Neural cell (in vitro differentiated cells): ENCODE measurements at regions not wholly inside any gene's neighbourhood (a gene's known extent, or its start where the extent isn't known, plus 50 kb on each side); places are given as distances from the start of the nearest gene placed in this dataset.

Experiments
- H2AFZ ChIP-seq: fragments of 200-600, 300-800 bp; sonication (generic), shearing (Covaris generic); 2 replicates; pipeline ENCODE4 v1.6.0; 2014; ENCODE audit warnings: low read depth, mild to moderate bottlenecking, antibody characterized with exemption, low read length, moderate library complexity
- H3F3A ChIP-seq: fragments of 200-600 bp; shearing (Covaris generic); 2 replicates; pipeline ENCODE4 v1.6.1; 2016; ENCODE audit warnings: mild to moderate bottlenecking, moderate library complexity, mixed read lengths, antibody characterized with exemption, low read length; ENCODE audit not compliant: insufficient read depth, poor library complexity, severe bottlenecking
- H3K27ac ChIP-seq: fragments of 200-600, 300-800 bp; sonication (generic), shearing (Covaris generic); 2 replicates; pipeline ENCODE4 v1.5.1; 2014; ENCODE audit warnings: mild to moderate bottlenecking, low read length, moderate library complexity
- H3K27me3 ChIP-seq: fragments of 300-800, 200-600 bp; sonication (generic), shearing (Covaris generic); 2 replicates; pipeline ENCODE4 v1.6.0; 2014; ENCODE audit warnings: mild to moderate bottlenecking, low read depth, low read length, moderate library complexity; ENCODE audit not compliant: insufficient read depth
- H3K36me3 ChIP-seq: fragments of 300-800, 200-600 bp; sonication (generic), shearing (Covaris generic); 2 replicates; pipeline ENCODE4 v1.5.1; 2014; ENCODE audit warnings: mild to moderate bottlenecking, antibody characterized with exemption, low read length, moderate library complexity; ENCODE audit not compliant: insufficient read depth
- H3K4me2 ChIP-seq: fragments of 300-800, 200-600 bp; sonication (generic), shearing (Covaris generic); 2 replicates; pipeline ENCODE4 v1.6.0; 2014; ENCODE audit warnings: mild to moderate bottlenecking, low read length
- H3K4me3 ChIP-seq: fragments of 300-800, 200-600 bp; sonication (generic), shearing (Covaris generic); 2 replicates; pipeline ENCODE4 v1.5.1; 2014; ENCODE audit warnings: mild to moderate bottlenecking, low read length, moderate library complexity
- H3K79me2 ChIP-seq: fragments of 200-600 bp; shearing (Covaris generic); replicated peaks from 2 replicates; pipeline ENCODE4 v1.6.0; 2014; ENCODE audit warnings: mild to moderate bottlenecking, low read length, moderate library complexity; ENCODE audit not compliant: insufficient read depth
- H3K9ac ChIP-seq: fragments of 300-800, 200-600 bp; sonication (generic), shearing (Covaris generic); 2 replicates; pipeline ENCODE4 v1.6.1; 2016; ENCODE audit warnings: mild to moderate bottlenecking, low read length, mixed read lengths
- H3K9me2 ChIP-seq: fragments of 200-600 bp; shearing (Covaris generic); 2 replicates; pipeline ENCODE4 v1.6.1; 2016; ENCODE audit warnings: mild to moderate bottlenecking, low read length, mixed read lengths; ENCODE audit not compliant: insufficient read depth
- H3K9me3 ChIP-seq: fragments of 200-600, 300-800 bp; sonication (generic), shearing (Covaris generic); 2 replicates; pipeline ENCODE4 v1.6.1; 2016; ENCODE audit warnings: mild to moderate bottlenecking, mixed run types, low read length, moderate library complexity, mixed read lengths
- H4K20me1 ChIP-seq: fragments of 200-600 bp; shearing (Covaris generic); 2 replicates; pipeline ENCODE4 v1.6.1; 2016; ENCODE audit warnings: mild to moderate bottlenecking, mixed run types; ENCODE audit not compliant: insufficient read depth
- CTCF ChIP-seq: fragments of 450-650 bp; IDR thresholded peaks from 2 replicates; pipeline ENCODE4 v1.5.1; 2014; ENCODE audit warnings: antibody characterized with exemption, mild to moderate bottlenecking, moderate library complexity; ENCODE audit not compliant: poor library complexity, severe bottlenecking
- EP300 ChIP-seq: fragments of 450-650 bp; conservative IDR thresholded peaks from 2 replicates; pipeline ENCODE4 v1.6.1; 2014; ENCODE audit warnings: antibody characterized with exemption, mild to moderate bottlenecking, moderate library complexity; ENCODE audit not compliant: poor library complexity, severe bottlenecking
- EZH2 ChIP-seq: fragments of 200-600, 300-800 bp; shearing (Covaris generic), sonication (generic); IDR thresholded peaks from 2 replicates; pipeline ENCODE4 v1.6.1; 2014; ENCODE audit warnings: antibody characterized with exemption, low read length, borderline replicate concordance, mild to moderate bottlenecking; ENCODE audit not compliant: insufficient read depth, poor library complexity, severe bottlenecking
- MXI1 ChIP-seq: fragments of 450-650 bp; conservative IDR thresholded peaks from 2 replicates; pipeline ENCODE4 v1.6.1; 2014; ENCODE audit warnings: antibody characterized with exemption, mild to moderate bottlenecking; ENCODE audit not compliant: poor library complexity, severe bottlenecking
- POLR2AphosphoS5 ChIP-seq: IDR thresholded peaks from 2 replicates; pipeline ENCODE4 v1.6.1; 2012
- RAD21 ChIP-seq: fragments of 450-650 bp; conservative IDR thresholded peaks from 2 replicates; pipeline ENCODE4 v1.6.1; 2014; ENCODE audit warnings: antibody characterized with exemption, mild to moderate bottlenecking, moderate library complexity
- REST ChIP-seq: IDR thresholded peaks from 2 replicates; pipeline ENCODE4 v1.6.1; 2012; ENCODE audit warnings: borderline replicate concordance
- SMC3 ChIP-seq: fragments of 450-650 bp; conservative IDR thresholded peaks from 2 replicates; pipeline ENCODE4 v1.6.1; 2014; ENCODE audit warnings: antibody characterized with exemption, mild to moderate bottlenecking, moderate library complexity; ENCODE audit not compliant: poor library complexity
- TAF1 ChIP-seq: IDR thresholded peaks from 2 replicates; pipeline ENCODE4 v1.6.1; 2012; ENCODE audit warnings: low read depth

GRCh38 chr2:81976998-81977397 is 1672.4 kb upstream of the LRRTM1 start:
- Histone ChIP-seq H3K27me3 (no peaks in the 10 kb centered on the region), H3K9me2 (no peaks in the 10 kb centered on the region), H3K4me3 (no peak overlapping the region), H3F3A (no peaks in the 10 kb centered on the region), H2AFZ (no peak overlapping the region), H4K20me1 (no peaks in the 10 kb centered on the region), H3K79me2 (no peaks in the 10 kb centered on the region), H3K9ac (no peak overlapping the region), H3K4me2 (no peak overlapping the region), H3K9me3 (no peaks in the 10 kb centered on the region), H3K27ac (no peak overlapping the region), H3K36me3 (no peaks in the 10 kb centered on the region)
- TF ChIP-seq SMC3 (no peak), RAD21 (no peak), POLR2AphosphoS5 (no peak), REST (no peak), MXI1 (no peak), EP300 (no peak), TAF1 (no peak), EZH2 (no peak), CTCF (no peak)

GRCh38 chr2:81974216-81974615 is 1669.7 kb upstream of the LRRTM1 start:
- no peak overlapping the region for H3K4me3 ChIP-seq
- H3K9me2 ChIP-seq = no peaks in the 10 kb centered on the region
- H3K27me3 ChIP-seq = no peaks in the 10 kb centered on the region
- H3F3A ChIP-seq = no peaks in the 10 kb centered on the region
- no peak overlapping the region for H2AFZ ChIP-seq
- no peak overlapping the region for H3K4me2 ChIP-seq
- H3K9ac ChIP-seq = no peak overlapping the region
- H3K79me2 ChIP-seq = no peaks in the 10 kb centered on the region
- H4K20me1 ChIP-seq = no peaks in the 10 kb centered on the region
- peak overlapping the region; percentile 69 for H3K27ac ChIP-seq
- TF ChIP-seq EZH2 (no peak), RAD21 (no peak), SMC3 (peak; percentile 20), TAF1 (no peak), REST (peak; percentile 59), POLR2AphosphoS5 (peak; percentile 74), EP300 (peak; percentile 98), CTCF (no peak), MXI1 (no peak)
- H3K36me3 ChIP-seq = no peaks in the 10 kb centered on the region
- no peaks in the 10 kb centered on the region for H3K9me3 ChIP-seq
